Endothelial cell of umbilical vein (primary cell): ENCODE measurements at regions not wholly inside any gene's neighbourhood (a gene's known extent, or its start where the extent isn't known, plus 50 kb on each side); places are given as distances from the start of the nearest gene placed in this dataset.

Experiments
- EZH2 ChIP-seq: IDR thresholded peaks from 2 replicates; pipeline ENCODE4 v1.6.1; 2012; ENCODE audit warnings: borderline replicate concordance, low read depth, mild to moderate bottlenecking, moderate library complexity, low read length, inconsistent platforms; ENCODE audit not compliant: severe bottlenecking
- FOS ChIP-seq: IDR thresholded peaks from 2 replicates; pipeline ENCODE4 v1.6.1; 2011; ENCODE audit warnings: mild to moderate bottlenecking, low read length, moderate library complexity, borderline replicate concordance; ENCODE audit not compliant: insufficient read depth
- GATA2 ChIP-seq: IDR thresholded peaks from 2 replicates; pipeline ENCODE4 v1.7.0; 2011; ENCODE audit warnings: low read depth, mild to moderate bottlenecking, moderate library complexity, mixed read lengths, low read length; ENCODE audit not compliant: insufficient read length, insufficient read depth
- JUN ChIP-seq: IDR thresholded peaks from 2 replicates; pipeline ENCODE4 v1.6.1; 2011; ENCODE audit warnings: borderline replicate concordance, low read depth; ENCODE audit not compliant: insufficient read length, insufficient read depth
- MYC ChIP-seq: IDR thresholded peaks from one replicate; pipeline ENCODE4 v1.6.1; 2011; ENCODE audit warnings: mild to moderate bottlenecking, low read depth, low read length
- POLR2A ChIP-seq: IDR thresholded peaks from 2 replicates; pipeline ENCODE4 v1.6.1; 2012; ENCODE audit warnings: low read depth, mild to moderate bottlenecking, control low read depth, low read length
- POLR2AphosphoS5 ChIP-seq: IDR thresholded peaks from 2 replicates; pipeline ENCODE4 v1.6.1; 2012; ENCODE audit warnings: low read depth, mild to moderate bottlenecking, control low read depth, low read length, moderate library complexity; ENCODE audit not compliant: insufficient read depth
- TF ChIP-seq, protein P1 (sequence below), 2 donors: IDR thresholded peaks; 1 replicate in 1 of 2; 2 replicates in 1 of 2; pipeline ENCODE4 v1.5.1; 2011; ENCODE audit warnings: low read length in 2 of 2, mild to moderate bottlenecking in 2 of 2, moderate library complexity in 2 of 2, control low read depth in 1 of 2, inconsistent platforms in 1 of 2, low read depth in 1 of 2; ENCODE audit not compliant: insufficient read depth in 1 of 2; ENCODE audit errors: extremely low read depth in 1 of 2
- TF ChIP-seq, protein P2 (sequence below): IDR thresholded peaks from 2 replicates; pipeline ENCODE4 v1.6.1; 2011; ENCODE audit not compliant: insufficient read depth, insufficient read length

DNA sequence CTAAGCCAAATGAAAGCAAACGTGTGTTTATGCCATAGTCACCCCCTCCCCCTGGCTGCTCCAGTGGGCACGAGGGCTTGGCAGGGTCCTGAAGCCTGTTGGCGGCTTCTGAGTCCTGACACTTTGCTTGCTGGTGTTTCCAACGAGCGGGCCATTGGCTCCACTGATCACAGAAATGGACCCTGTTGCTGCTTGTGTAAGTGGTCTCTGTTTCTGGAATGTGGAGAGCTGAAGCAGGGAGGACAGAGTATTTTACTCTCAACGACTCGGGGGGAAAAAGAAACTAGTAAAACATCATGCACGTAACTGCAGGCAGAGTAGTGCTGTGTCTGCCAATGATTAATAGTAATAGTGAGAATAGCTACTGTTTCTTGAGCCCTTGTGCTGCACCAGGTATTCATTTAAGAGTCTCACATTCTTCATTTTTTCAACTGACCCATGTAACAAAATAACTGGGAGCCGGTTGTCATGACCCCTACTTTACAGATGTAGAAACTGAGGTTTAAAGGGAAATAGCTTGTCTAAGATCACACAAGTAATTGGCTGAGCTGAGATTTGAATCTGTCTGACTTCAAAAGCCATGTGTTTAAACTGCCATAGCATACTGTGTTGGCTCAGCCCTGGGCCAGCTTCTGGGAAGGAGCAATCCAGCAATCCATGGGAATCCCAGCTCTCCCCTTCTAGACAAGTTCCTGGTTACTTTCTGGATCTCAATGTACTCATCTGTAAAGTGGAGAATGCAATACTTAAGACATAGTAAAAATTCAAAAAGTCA lies 526.7 kb downstream of the INSC start:
- no peak for TF ChIP-seq POLR2A
- TF ChIP-seq, protein P1, sequence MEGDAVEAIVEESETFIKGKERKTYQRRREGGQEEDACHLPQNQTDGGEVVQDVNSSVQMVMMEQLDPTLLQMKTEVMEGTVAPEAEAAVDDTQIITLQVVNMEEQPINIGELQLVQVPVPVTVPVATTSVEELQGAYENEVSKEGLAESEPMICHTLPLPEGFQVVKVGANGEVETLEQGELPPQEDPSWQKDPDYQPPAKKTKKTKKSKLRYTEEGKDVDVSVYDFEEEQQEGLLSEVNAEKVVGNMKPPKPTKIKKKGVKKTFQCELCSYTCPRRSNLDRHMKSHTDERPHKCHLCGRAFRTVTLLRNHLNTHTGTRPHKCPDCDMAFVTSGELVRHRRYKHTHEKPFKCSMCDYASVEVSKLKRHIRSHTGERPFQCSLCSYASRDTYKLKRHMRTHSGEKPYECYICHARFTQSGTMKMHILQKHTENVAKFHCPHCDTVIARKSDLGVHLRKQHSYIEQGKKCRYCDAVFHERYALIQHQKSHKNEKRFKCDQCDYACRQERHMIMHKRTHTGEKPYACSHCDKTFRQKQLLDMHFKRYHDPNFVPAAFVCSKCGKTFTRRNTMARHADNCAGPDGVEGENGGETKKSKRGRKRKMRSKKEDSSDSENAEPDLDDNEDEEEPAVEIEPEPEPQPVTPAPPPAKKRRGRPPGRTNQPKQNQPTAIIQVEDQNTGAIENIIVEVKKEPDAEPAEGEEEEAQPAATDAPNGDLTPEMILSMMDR (IDR thresholded peaks at IDR 0.05; ENCODE audit: extremely low read depth in 1 of 2, insufficient read depth in 1 of 2, low read depth in 1 of 2, low read length in 2 of 2): no peak
- TF ChIP-seq EZH2: no peak
- TF ChIP-seq, protein P2, sequence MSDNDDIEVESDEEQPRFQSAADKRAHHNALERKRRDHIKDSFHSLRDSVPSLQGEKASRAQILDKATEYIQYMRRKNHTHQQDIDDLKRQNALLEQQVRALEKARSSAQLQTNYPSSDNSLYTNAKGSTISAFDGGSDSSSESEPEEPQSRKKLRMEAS: no peak
- no peak for TF ChIP-seq POLR2AphosphoS5
- no peak for TF ChIP-seq FOS
- no peak for TF ChIP-seq GATA2
- no peak for TF ChIP-seq JUN
- no peak for TF ChIP-seq MYC
